ENCODE measurements at regions not wholly inside any gene's neighbourhood (a gene's known extent, or its start where the extent isn't known, plus 50 kb on each side); places are given as distances from the start of the nearest gene placed in this dataset.
"Not testable (repeated sequence)": the region's sequence is repeated elsewhere in the genome, so short reads cannot be mapped to it uniquely, and the experiment has no call there.

DNA sequence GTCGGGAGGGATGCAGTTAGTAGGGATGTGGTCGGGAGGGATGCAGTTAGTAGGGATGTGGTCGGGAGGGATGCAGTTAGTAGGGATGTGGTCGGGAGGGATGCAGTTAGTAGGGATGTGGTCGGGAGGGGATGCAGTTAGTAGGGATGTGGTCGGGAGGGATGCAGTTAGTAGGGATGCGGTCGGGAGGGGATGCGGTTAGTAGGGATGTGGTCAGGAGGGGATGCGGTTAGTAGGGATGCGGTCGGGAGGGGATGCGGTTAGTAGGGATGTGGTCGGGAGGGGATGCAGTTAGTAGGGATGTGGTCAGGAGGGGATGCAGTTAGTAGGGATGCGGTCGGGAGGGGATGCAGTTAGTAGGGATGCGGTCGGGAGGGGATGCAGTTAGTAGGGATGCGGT is 96.2 kb downstream of the BDH1 start:
- not testable (repeated sequence) for H3K4me3 ChIP-seq; H3K27me3 ChIP-seq; H3K36me3 ChIP-seq; DNase-seq (ENCODE audit: low spot score); H3K4me1 ChIP-seq; H3K27ac ChIP-seq; H3K9me3 ChIP-seq

DNA sequence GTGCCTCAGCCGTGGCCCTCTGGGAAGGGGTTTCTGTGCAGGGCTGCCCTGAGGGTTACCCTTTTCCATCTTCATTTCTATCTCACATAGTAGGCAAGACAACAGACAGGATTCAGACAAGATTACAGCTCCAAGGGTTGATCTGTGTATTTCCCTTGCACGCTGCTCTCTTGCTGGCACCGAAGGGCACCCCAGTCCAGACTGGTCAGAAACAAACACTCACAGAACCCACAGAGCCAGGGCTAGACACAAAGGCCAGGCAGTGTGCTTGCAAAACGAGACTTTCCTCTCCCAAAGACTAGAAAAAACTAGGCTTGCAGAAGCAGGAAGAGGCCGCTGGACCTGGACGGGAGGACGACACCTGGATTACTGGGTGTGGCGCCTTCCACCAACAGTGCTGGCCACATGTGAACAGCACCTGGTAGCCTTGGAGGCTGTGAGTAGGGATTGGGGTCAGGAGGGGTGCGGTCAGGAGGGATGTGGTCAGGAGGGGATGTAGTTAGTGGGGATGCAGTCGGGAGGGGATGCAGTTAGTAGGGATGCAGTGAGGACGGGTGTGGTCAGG is 96.8 kb downstream of the BDH1 start:
- TF ChIP-seq, protein P1, sequence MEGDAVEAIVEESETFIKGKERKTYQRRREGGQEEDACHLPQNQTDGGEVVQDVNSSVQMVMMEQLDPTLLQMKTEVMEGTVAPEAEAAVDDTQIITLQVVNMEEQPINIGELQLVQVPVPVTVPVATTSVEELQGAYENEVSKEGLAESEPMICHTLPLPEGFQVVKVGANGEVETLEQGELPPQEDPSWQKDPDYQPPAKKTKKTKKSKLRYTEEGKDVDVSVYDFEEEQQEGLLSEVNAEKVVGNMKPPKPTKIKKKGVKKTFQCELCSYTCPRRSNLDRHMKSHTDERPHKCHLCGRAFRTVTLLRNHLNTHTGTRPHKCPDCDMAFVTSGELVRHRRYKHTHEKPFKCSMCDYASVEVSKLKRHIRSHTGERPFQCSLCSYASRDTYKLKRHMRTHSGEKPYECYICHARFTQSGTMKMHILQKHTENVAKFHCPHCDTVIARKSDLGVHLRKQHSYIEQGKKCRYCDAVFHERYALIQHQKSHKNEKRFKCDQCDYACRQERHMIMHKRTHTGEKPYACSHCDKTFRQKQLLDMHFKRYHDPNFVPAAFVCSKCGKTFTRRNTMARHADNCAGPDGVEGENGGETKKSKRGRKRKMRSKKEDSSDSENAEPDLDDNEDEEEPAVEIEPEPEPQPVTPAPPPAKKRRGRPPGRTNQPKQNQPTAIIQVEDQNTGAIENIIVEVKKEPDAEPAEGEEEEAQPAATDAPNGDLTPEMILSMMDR (IDR thresholded peaks at IDR 0.05) = no peak
- H3K36me3 ChIP-seq = no peaks in the 10 kb centered on the region
- no peak overlapping the region for H3K27ac ChIP-seq
- DNase-seq (ENCODE audit: low spot score) = no peak
- no peaks in the 10 kb centered on the region for H3K9me3 ChIP-seq
- peaks cover 0 to 4% of the 10 kb centered on the region in 2 donors for H3K4me1 ChIP-seq
- H3K4me3 ChIP-seq = no peak overlapping the region
- no peaks in the 10 kb centered on the region for H3K27me3 ChIP-seq

DNA sequence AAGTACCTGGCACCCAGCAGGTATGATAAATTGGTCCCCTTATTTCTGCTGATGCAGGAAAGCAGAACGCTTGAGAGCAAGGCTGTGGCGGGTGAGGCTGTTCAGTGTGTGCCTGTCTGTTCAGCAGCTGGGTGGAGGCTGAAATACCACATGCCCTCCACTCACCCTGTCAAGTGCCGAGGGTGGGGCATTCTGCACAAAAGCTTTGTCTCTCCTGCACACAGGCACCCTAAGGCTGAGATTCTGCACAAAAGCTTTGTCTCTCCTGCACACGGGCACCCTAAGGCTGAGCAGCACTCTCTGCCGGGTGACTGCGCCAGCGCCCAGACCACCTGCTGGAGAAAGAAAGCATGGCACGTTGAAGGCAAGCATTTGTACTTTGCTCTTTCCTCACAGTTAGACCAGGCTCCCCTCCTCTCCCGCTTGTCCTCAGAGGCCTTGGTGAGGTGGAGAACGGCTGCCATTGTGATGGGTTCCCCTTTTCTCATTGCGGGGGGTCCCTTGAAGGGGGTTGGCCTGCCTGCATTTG is 97.5 kb downstream of the BDH1 start:
- TF ChIP-seq, protein P1 (IDR thresholded peaks at IDR 0.05) = no peak
- no peaks in the 10 kb centered on the region for H3K9me3 ChIP-seq
- DNase-seq (ENCODE audit: low spot score) = no peak
- H3K27me3 ChIP-seq = no peaks in the 10 kb centered on the region
- no peaks in the 10 kb centered on the region for H3K36me3 ChIP-seq
- peaks cover 0 to 4% of the 10 kb centered on the region in 2 donors for H3K4me1 ChIP-seq
- no peak overlapping the region for H3K27ac ChIP-seq
- no peak overlapping the region for H3K4me3 ChIP-seq

- Histone ChIP-seq H3K9me3 (no peaks in the 10 kb centered on the region), H3K27ac (peak overlapping the region; percentile 65 to 76), H3K4me3 (peak overlapping the region; percentile 35 to 62), H3K27me3 (no peaks in the 10 kb centered on the region), H3K36me3 (no peaks in the 10 kb centered on the region), H3K4me1 (peaks cover 0 to 4% of the 10 kb centered on the region in 2 donors)
- TF ChIP-seq, protein P1 (IDR thresholded peaks at IDR 0.05) = no peak
- peak; percentile 93 for DNase-seq (ENCODE audit: low spot score)
These were observed 99.3 kb downstream of the BDH1 start for GRCh38 chr3:197456261-197457091.

GRCh38 chr3:197454841-197455240 is 100.9 kb downstream of the BDH1 start:
- not testable (repeated sequence) for H3K4me1 ChIP-seq; DNase-seq (ENCODE audit: low spot score); H3K27me3 ChIP-seq; H3K9me3 ChIP-seq; H3K4me3 ChIP-seq; H3K36me3 ChIP-seq; H3K27ac ChIP-seq

DNA sequence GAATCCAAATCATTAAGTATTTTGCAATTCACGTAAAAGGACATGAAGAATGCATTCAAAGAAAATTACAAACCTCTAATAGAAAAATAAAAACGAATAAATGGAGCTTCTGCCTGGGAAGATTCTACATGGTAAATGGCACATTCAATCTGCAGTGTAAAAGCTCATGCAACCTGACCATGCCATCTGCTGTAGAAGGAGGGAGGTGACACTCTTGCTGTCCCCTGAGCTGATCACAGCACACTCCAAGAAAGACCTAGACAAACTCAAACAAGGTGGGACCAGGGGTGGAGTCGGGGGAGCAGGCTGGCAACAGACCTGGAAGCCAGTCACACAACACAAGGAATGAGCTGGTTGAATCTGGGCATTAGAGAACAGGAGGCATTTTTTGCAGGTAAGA is 101.8 kb downstream of the BDH1 start:
- peaks cover 0 to 4% of the 10 kb centered on the region in 2 donors for H3K4me1 ChIP-seq
- no peaks in the 10 kb centered on the region for H3K36me3 ChIP-seq
- TF ChIP-seq, protein P1 (IDR thresholded peaks at IDR 0.05) = peak in 1 of 2 donors; percentile 64
- no peak overlapping the region for H3K4me3 ChIP-seq
- no peaks in the 10 kb centered on the region for H3K9me3 ChIP-seq
- no peak for DNase-seq (ENCODE audit: low spot score)
- H3K27ac ChIP-seq = no peak overlapping the region
- no peaks in the 10 kb centered on the region for H3K27me3 ChIP-seq
